Neural progenitor cell (in vitro differentiated cells): ENCODE measurements at regions not wholly inside any gene's neighbourhood (a gene's known extent, or its start where the extent isn't known, plus 50 kb on each side); places are given as distances from the start of the nearest gene placed in this dataset.

Experiments
- DNase-seq: peaks from one replicate; pipeline ENCODE4 v3.0.0-alpha.2; 2016; ENCODE audit warnings: low spot score
- H2AFZ ChIP-seq: fragments of 200-600 bp; sonication (generic); replicated peaks from 2 replicates; pipeline ENCODE4 v1.6.1; 2016; ENCODE audit warnings: antibody characterized with exemption
- H3F3A ChIP-seq: fragments of 200-600 bp; sonication (generic); 2 replicates; pipeline ENCODE4 v1.6.1; 2016; ENCODE audit warnings: antibody characterized with exemption, low read depth
- H3K27ac ChIP-seq: fragments of 200-600 bp; sonication (generic); 2 replicates; pipeline ENCODE4 v1.5.1; 2016; ENCODE audit warnings: mild to moderate bottlenecking
- H3K27me3 ChIP-seq: fragments of 200-600 bp; sonication (generic); 2 replicates; pipeline ENCODE4 v1.6.1; 2016; ENCODE audit warnings: mild to moderate bottlenecking, moderate library complexity
- H3K36me3 ChIP-seq: fragments of 200-600 bp; sonication (generic); 2 replicates; pipeline ENCODE4 v1.5.1; 2016
- H3K4me1 ChIP-seq: fragments of 200-600 bp; sonication (generic); 2 replicates; pipeline ENCODE4 v1.6.1; 2016; ENCODE audit warnings: mixed run types
- H3K4me2 ChIP-seq: fragments of 200-600 bp; sonication (generic); 2 replicates; pipeline ENCODE4 v1.6.1; 2016
- H3K4me3 ChIP-seq: fragments of 200-600 bp; sonication (generic); 2 replicates; pipeline ENCODE4 v1.5.1; 2016
- H3K79me2 ChIP-seq: fragments of 200-600 bp; sonication (generic); 2 replicates; pipeline ENCODE4 v1.6.1; 2016; ENCODE audit warnings: low read depth
- H3K9ac ChIP-seq: fragments of 200-600 bp; sonication (generic); 2 replicates; pipeline ENCODE4 v1.6.1; 2016
- H3K9me3 ChIP-seq: fragments of 200-600 bp; sonication (generic); 2 replicates; pipeline ENCODE4 v1.5.1; 2016; ENCODE audit warnings: low read depth
- H4K20me1 ChIP-seq: fragments of 200-600 bp; sonication (generic); 2 replicates; pipeline ENCODE4 v1.6.1; 2016; ENCODE audit warnings: low read depth
- H3K27ac Mint-ChIP-seq: 3 replicates; pipeline ENCODE4 v1.8.0; 2021; ENCODE audit warnings: mixed read lengths
- H3K27me3 Mint-ChIP-seq: 2 replicates; pipeline ENCODE4 v1.8.0; 2022; ENCODE audit warnings: low read depth, mild to moderate bottlenecking, inconsistent platforms, moderate library complexity, mixed read lengths; ENCODE audit not compliant: insufficient read depth
- H3K36me3 Mint-ChIP-seq: 3 replicates; pipeline ENCODE4 v1.8.0; 2021; ENCODE audit warnings: mixed read lengths
- H3K4me1 Mint-ChIP-seq: 3 replicates; pipeline ENCODE4 v1.8.0; 2021; ENCODE audit warnings: mixed read lengths
- H3K4me3 Mint-ChIP-seq: 3 replicates; pipeline ENCODE4 v1.8.0; 2021; ENCODE audit warnings: mild to moderate bottlenecking, moderate library complexity, mixed read lengths
- H3K9me3 Mint-ChIP-seq: 3 replicates; pipeline ENCODE4 v1.8.0; 2020; ENCODE audit warnings: mixed read lengths
- CTCF ChIP-seq: fragments of 200-600 bp; sonication (generic); IDR thresholded peaks from 2 replicates; pipeline ENCODE4 v1.5.1; 2017; ENCODE audit warnings: antibody characterized with exemption, mild to moderate bottlenecking
- EZH2 ChIP-seq: fragments of 200-600 bp; sonication (generic); IDR thresholded peaks from 2 replicates; pipeline ENCODE4 v1.6.1; 2017; ENCODE audit warnings: antibody characterized with exemption, mild to moderate bottlenecking, moderate library complexity
- EZH2phosphoT487 ChIP-seq: fragments of 200-600 bp; sonication (generic); IDR thresholded peaks from 2 replicates; pipeline ENCODE4 v1.6.1; 2017; ENCODE audit warnings: antibody characterized with exemption

DNA sequence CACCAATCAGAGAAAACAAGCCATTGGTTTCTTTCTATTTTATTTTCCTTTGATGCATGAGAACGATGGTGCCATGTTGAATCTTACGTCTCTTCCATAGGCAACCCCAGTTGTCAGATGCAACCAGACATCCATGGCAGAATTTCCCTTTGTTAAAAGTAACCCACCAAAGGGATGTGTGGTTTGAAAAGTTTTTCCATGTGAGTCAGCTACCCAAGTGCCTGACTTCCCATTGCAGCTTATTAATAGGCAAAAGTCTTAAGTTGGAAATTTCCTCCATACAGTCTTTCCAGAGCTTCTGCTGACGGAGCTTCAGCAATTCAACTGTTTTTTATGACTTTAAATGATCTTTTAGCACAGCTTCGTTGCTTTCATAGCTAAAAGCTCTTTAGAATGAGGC lies 73.8 kb upstream of the FAM216B start:
- H3F3A ChIP-seq, result no peaks in the 10 kb centered on the region
- no peaks in the 10 kb centered on the region for H3K9me3 ChIP-seq
- H4K20me1 ChIP-seq, result no peaks in the 10 kb centered on the region
- no peak overlapping the region for H3K4me2 ChIP-seq
- Mint-ChIP-seq H3K27me3 (no peaks in the 10 kb centered on the region), H3K9me3 (no peaks in the 10 kb centered on the region), H3K27ac (no peak overlapping the region), H3K4me1 (no peaks in the 10 kb centered on the region), H3K36me3 (no peaks in the 10 kb centered on the region), H3K4me3 (no peak overlapping the region)
- H3K4me3 ChIP-seq, result no peak overlapping the region
- H3K79me2 ChIP-seq, result no peaks in the 10 kb centered on the region
- TF ChIP-seq CTCF (no peak), EZH2 (no peak), EZH2phosphoT487 (no peak)
- no peak overlapping the region for H3K27ac ChIP-seq
- no peak overlapping the region for H2AFZ ChIP-seq
- no peak overlapping the region for H3K9ac ChIP-seq
- no peaks in the 10 kb centered on the region for H3K4me1 ChIP-seq
- no peaks in the 10 kb centered on the region for H3K27me3 ChIP-seq
- no peaks in the 10 kb centered on the region for H3K36me3 ChIP-seq
- no peak for DNase-seq

GRCh38 chr13:42708391-42708790 lies 73.0 kb upstream of the FAM216B start:
- no peaks in the 10 kb centered on the region for H3K36me3 Mint-ChIP-seq
- H3K9me3 Mint-ChIP-seq, result no peaks in the 10 kb centered on the region
- no peak overlapping the region for H3K27ac ChIP-seq
- H3F3A ChIP-seq, result no peaks in the 10 kb centered on the region
- H3K27me3 Mint-ChIP-seq, result no peaks in the 10 kb centered on the region
- no peak for DNase-seq
- no peak overlapping the region for H3K9ac ChIP-seq
- no peak overlapping the region for H2AFZ ChIP-seq
- no peak overlapping the region for H3K4me3 ChIP-seq
- no peaks in the 10 kb centered on the region for H3K9me3 ChIP-seq
- no peak overlapping the region for H3K4me2 ChIP-seq
- H3K36me3 ChIP-seq, result no peaks in the 10 kb centered on the region
- no peak for TF ChIP-seq EZH2
- no peaks in the 10 kb centered on the region for H3K4me1 Mint-ChIP-seq
- H4K20me1 ChIP-seq, result no peaks in the 10 kb centered on the region
- no peak overlapping the region for H3K27ac Mint-ChIP-seq
- H3K4me3 Mint-ChIP-seq, result no peak overlapping the region
- no peaks in the 10 kb centered on the region for H3K27me3 ChIP-seq
- no peaks in the 10 kb centered on the region for H3K4me1 ChIP-seq
- no peaks in the 10 kb centered on the region for H3K79me2 ChIP-seq

DNA sequence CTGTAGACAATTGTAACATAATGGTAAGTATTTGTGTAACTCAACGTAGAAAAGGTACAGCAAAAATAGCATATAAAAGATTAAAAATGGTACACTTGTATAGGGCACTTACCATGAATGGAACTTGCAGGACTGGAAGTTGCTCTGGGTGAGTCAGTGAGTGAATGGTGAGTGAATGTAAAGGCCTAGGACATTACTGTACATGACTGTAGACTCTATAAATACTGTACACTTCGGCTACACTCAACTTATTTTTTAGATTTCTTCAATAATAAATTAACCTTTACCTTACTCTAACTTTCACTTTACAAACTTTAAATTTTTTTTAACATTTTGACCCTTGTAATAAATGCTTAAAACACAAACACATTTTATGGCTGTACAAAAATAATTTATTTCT lies 72.1 kb upstream of the FAM216B start:
- no peak overlapping the region for H3K27ac Mint-ChIP-seq
- Histone ChIP-seq H3K4me1 (no peaks in the 10 kb centered on the region), H3K4me2 (no peak overlapping the region), H3K9ac (no peak overlapping the region), H3K36me3 (no peaks in the 10 kb centered on the region), H2AFZ (no peak overlapping the region), H3F3A (no peaks in the 10 kb centered on the region), H3K27ac (no peak overlapping the region), H3K79me2 (no peaks in the 10 kb centered on the region), H3K27me3 (no peaks in the 10 kb centered on the region), H4K20me1 (no peaks in the 10 kb centered on the region), H3K9me3 (no peaks in the 10 kb centered on the region), H3K4me3 (no peak overlapping the region)
- no peak for TF ChIP-seq EZH2phosphoT487
- no peak for TF ChIP-seq CTCF
- TF ChIP-seq EZH2, result no peak
- DNase-seq, result no peak
- no peaks in the 10 kb centered on the region for H3K27me3 Mint-ChIP-seq
- H3K36me3 Mint-ChIP-seq, result no peaks in the 10 kb centered on the region
- no peaks in the 10 kb centered on the region for H3K4me1 Mint-ChIP-seq
- no peaks in the 10 kb centered on the region for H3K9me3 Mint-ChIP-seq
- no peak overlapping the region for H3K4me3 Mint-ChIP-seq

DNA sequence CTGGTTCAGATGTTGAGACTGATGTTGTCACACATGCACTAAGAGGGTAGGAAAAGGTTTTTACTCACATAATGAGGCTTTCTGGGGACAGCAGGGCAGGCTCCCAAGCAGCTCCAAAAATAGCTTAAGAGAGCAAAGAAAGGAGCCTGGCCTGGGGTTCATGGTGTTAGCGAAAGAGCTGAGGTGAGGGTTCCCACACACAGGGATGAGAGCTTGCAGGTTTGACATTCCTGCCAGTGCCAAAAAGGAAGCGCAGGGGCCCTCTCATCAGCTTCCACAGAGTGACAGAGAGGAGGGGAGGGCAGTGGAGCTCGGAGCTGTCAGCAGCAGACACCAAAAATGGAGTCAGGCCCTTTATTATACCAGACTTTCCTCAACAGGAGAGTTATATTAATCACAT lies 65.5 kb upstream of the FAM216B start:
- Histone ChIP-seq H3K36me3 (no peaks in the 10 kb centered on the region), H3K9ac (no peak overlapping the region), H3K27ac (no peak overlapping the region), H3K4me3 (no peak overlapping the region), H3K9me3 (no peaks in the 10 kb centered on the region), H3F3A (no peaks in the 10 kb centered on the region), H2AFZ (no peak overlapping the region), H3K79me2 (no peaks in the 10 kb centered on the region), H3K4me1 (no peaks in the 10 kb centered on the region), H4K20me1 (no peaks in the 10 kb centered on the region), H3K27me3 (no peaks in the 10 kb centered on the region), H3K4me2 (no peak overlapping the region)
- no peaks in the 10 kb centered on the region for H3K36me3 Mint-ChIP-seq
- H3K9me3 Mint-ChIP-seq, result no peaks in the 10 kb centered on the region
- TF ChIP-seq EZH2 (no peak), EZH2phosphoT487 (no peak), CTCF (no peak)
- H3K4me3 Mint-ChIP-seq, result no peak overlapping the region
- H3K27me3 Mint-ChIP-seq, result peaks cover 2% of the 10 kb centered on the region
- no peaks in the 10 kb centered on the region for H3K4me1 Mint-ChIP-seq
- no peak for DNase-seq
- H3K27ac Mint-ChIP-seq, result no peak overlapping the region
